H1 (cell line): ENCODE measurements at regions not wholly inside any gene's neighbourhood (a gene's known extent, or its start where the extent isn't known, plus 50 kb on each side); places are given as distances from the start of the nearest gene placed in this dataset.

Experiments used
- CTCF ChIA-PET: fragments of 300-600 bp; sonication (Branson Sonifier 250); formaldehyde crosslinking; loops from one replicate; lab custom pipeline; 2021; ENCODE audit not compliant: partially characterized antibody; lab: Charles Lee
- POLR2A ChIA-PET: fragments of 300-600 bp; sonication (Branson Sonifier 250); formaldehyde crosslinking; loops from one replicate; lab custom pipeline; 2021; ENCODE audit warnings: inconsistent platforms; ENCODE audit not compliant: partially characterized antibody; lab: Charles Lee
- DNase-seq, 2 experiments: peaks; one replicate each; pipeline versions ENCODE4 v3.0.0 to v3.0.0-alpha.2; 2010 to 2022; ENCODE audit warnings: low spot score in 2 of 2, low read depth in 1 of 2, mixed read lengths in 1 of 2
- FAIRE-seq: peaks from 2 replicates; lab custom pipeline; 2011; peaks lifted over from hg19 to GRCh38; lab: Jason Lieb, UNC
- H2AFZ ChIP-seq: 2 replicates; pipeline ENCODE4 v1.8.1; 2012; ENCODE audit warnings: low read length, inconsistent platforms
- H2AK5ac ChIP-seq: 2 replicates; pipeline ENCODE4 v1.6.1; 2013; ENCODE audit warnings: low read depth, low read length
- H2BK120ac ChIP-seq: replicated peaks from 2 replicates; pipeline ENCODE3; 2013; ENCODE audit warnings: low read depth, low read length, inconsistent platforms
- H2BK12ac ChIP-seq: 2 replicates; pipeline ENCODE4 v1.6.1; 2013; ENCODE audit warnings: low read depth, low read length
- H2BK15ac ChIP-seq: 2 replicates; pipeline ENCODE4 v1.6.1; 2013; ENCODE audit warnings: low read length
- H2BK20ac ChIP-seq: 2 replicates; pipeline ENCODE4 v1.6.1; 2013; ENCODE audit warnings: low read length
- H2BK5ac ChIP-seq: 2 replicates; pipeline ENCODE4 v1.6.1; 2013; ENCODE audit warnings: low read depth, low read length
- H3K14ac ChIP-seq: 2 replicates; pipeline ENCODE4 v1.6.1; 2013; ENCODE audit warnings: inconsistent platforms; ENCODE audit not compliant: insufficient read length
- H3K18ac ChIP-seq: 2 replicates; pipeline ENCODE4 v1.6.1; 2013; ENCODE audit warnings: low read length; ENCODE audit errors: extremely low read depth
- H3K23ac ChIP-seq: 2 replicates; pipeline ENCODE4 v1.6.1; 2013; ENCODE audit warnings: inconsistent platforms; ENCODE audit not compliant: insufficient read length
- H3K23me2 ChIP-seq: 2 replicates; pipeline ENCODE4 v1.6.1; 2013; ENCODE audit warnings: low read depth, low read length
- H3K27ac ChIP-seq: 2 replicates; pipeline ENCODE4 v1.6.1; 2011; ENCODE audit warnings: low read depth, low read length, inconsistent platforms
- H3K27me3 ChIP-seq, 4 experiments: replicated peaks in 1 of 4; 1 replicate in 1 of 4; 2 replicates in 3 of 4; pipeline versions ENCODE4 v1.6.1 to v1.8.1; 2011 to 2013; ENCODE audit warnings: low read length in 3 of 4, mild to moderate bottlenecking in 3 of 4, inconsistent platforms in 2 of 4, mixed read lengths in 2 of 4, moderate library complexity in 1 of 4; ENCODE audit not compliant: control insufficient read depth in 3 of 4, insufficient read depth in 3 of 4; ENCODE audit errors: extremely low read depth in 1 of 4
- H3K36me3 ChIP-seq, 4 experiments: 2 replicates each; pipeline versions ENCODE4 v1.6.1 to v1.8.1; 2011 to 2013; ENCODE audit warnings: mild to moderate bottlenecking in 4 of 4, low read length in 3 of 4, moderate library complexity in 2 of 4, control low read depth in 1 of 4, inconsistent platforms in 1 of 4; ENCODE audit not compliant: insufficient read depth in 4 of 4, control insufficient read depth in 2 of 4
- H3K4ac ChIP-seq: replicated peaks from 2 replicates; pipeline ENCODE3; 2013; ENCODE audit warnings: low read length, low read depth, mixed read lengths, inconsistent platforms; ENCODE audit not compliant: insufficient read length
- H3K4me1 ChIP-seq, 4 experiments: replicated peaks in 1 of 4; 1 replicate in 1 of 4; 2 replicates in 3 of 4; pipeline versions ENCODE4 v1.6.1 to v1.8.1; 2011 to 2013; ENCODE audit warnings: low read length in 3 of 4, inconsistent platforms in 2 of 4, mixed read lengths in 1 of 4; ENCODE audit not compliant: insufficient read depth in 4 of 4, control insufficient read depth in 3 of 4
- H3K4me2 ChIP-seq, 2 experiments: 2 replicates each; pipeline versions ENCODE4 v1.6.1 to v1.8.1; 2011 to 2013; ENCODE audit warnings: low read depth in 2 of 2, low read length in 2 of 2, control low read depth in 1 of 2, inconsistent platforms in 1 of 2, mild to moderate bottlenecking in 1 of 2; ENCODE audit not compliant: insufficient read depth in 1 of 2
- H3K4me3 ChIP-seq, 4 experiments: fragments of 200-600, 300-600 bp in 1 of 4; sonication (generic), shearing (Covaris generic), sonication (Bioruptor Twin) in 1 of 4; 2 replicates each; pipeline versions ENCODE4 v1.5.1 to v1.8.1; 2011 to 2016; ENCODE audit warnings: low read length in 4 of 4, low read depth in 3 of 4, control low read depth in 2 of 4, inconsistent platforms in 2 of 4, mild to moderate bottlenecking in 2 of 4, mixed read lengths in 1 of 4, moderate library complexity in 1 of 4; ENCODE audit not compliant: insufficient read depth in 2 of 4; ENCODE audit errors: extremely low read depth in 1 of 4
- H3K56ac ChIP-seq: replicated peaks from 2 replicates; pipeline ENCODE3; 2013; ENCODE audit warnings: low read depth, mild to moderate bottlenecking, mixed read lengths, low read length, inconsistent platforms; ENCODE audit not compliant: insufficient read length
- H3K79me1 ChIP-seq: 2 replicates; pipeline ENCODE4 v1.6.1; 2013; ENCODE audit warnings: low read depth, low read length, control low read depth
- H3K79me2 ChIP-seq, 2 experiments: 2 replicates each; pipeline versions ENCODE4 v1.6.1 to v1.8.1; 2012 to 2013; ENCODE audit warnings: low read length in 2 of 2, mild to moderate bottlenecking in 2 of 2, inconsistent platforms in 1 of 2; ENCODE audit not compliant: insufficient read depth in 2 of 2, control insufficient read depth in 1 of 2
- H3K9ac ChIP-seq, 4 experiments: replicated peaks in 1 of 4; 1 replicate in 1 of 4; 2 replicates in 3 of 4; pipeline versions ENCODE4 v1.6.1 to v1.8.1; 2011 to 2013; ENCODE audit warnings: low read depth in 3 of 4, low read length in 3 of 4, control low read depth in 2 of 4, mild to moderate bottlenecking in 2 of 4, moderate library complexity in 2 of 4, inconsistent platforms in 1 of 4; ENCODE audit errors: extremely low read depth in 1 of 4
- H3K9me3 ChIP-seq, 2 experiments: 2 replicates each; pipeline versions ENCODE4 v1.6.1 to v1.8.1; 2012 to 2013; ENCODE audit warnings: mild to moderate bottlenecking in 2 of 2, moderate library complexity in 2 of 2, control low read depth in 1 of 2, inconsistent platforms in 1 of 2, low read depth in 1 of 2, low read length in 1 of 2, mixed read lengths in 1 of 2; ENCODE audit not compliant: insufficient read depth in 2 of 2
- H4K20me1 ChIP-seq, 2 experiments: replicated peaks in 1 of 2; 2 replicates each; pipeline versions ENCODE3 to v1.8.1; 2011 to 2013; ENCODE audit warnings: inconsistent platforms in 2 of 2, low read length in 2 of 2, mild to moderate bottlenecking in 1 of 2; ENCODE audit not compliant: insufficient read depth in 2 of 2, control insufficient read depth in 1 of 2
- H4K5ac ChIP-seq: 2 replicates; pipeline ENCODE4 v1.6.1; 2013; ENCODE audit warnings: low read length, low read depth, mixed read lengths, inconsistent platforms; ENCODE audit not compliant: insufficient read length
- H4K8ac ChIP-seq: 2 replicates; pipeline ENCODE4 v1.8.0; 2013; ENCODE audit warnings: mild to moderate bottlenecking, moderate library complexity, low read length, inconsistent platforms; ENCODE audit not compliant: insufficient read depth; ENCODE audit errors: extremely low read depth
- H4K91ac ChIP-seq: replicated peaks from 2 replicates; pipeline ENCODE3; 2013; ENCODE audit warnings: low read length, mixed read lengths, inconsistent platforms; ENCODE audit not compliant: insufficient read length
- ASH2L ChIP-seq: fragments of 200-600, 300-600 bp; sonication (generic); IDR thresholded peaks from one replicate; pipeline ENCODE4 v1.7.1; 2017; ENCODE audit warnings: low read length
- CBX5 ChIP-seq: fragments of 300-800, 300-1000 bp; sonication (generic); IDR thresholded peaks from 2 replicates; pipeline ENCODE4 v1.7.1; 2016; ENCODE audit warnings: antibody characterized with exemption, low read length, low read depth
- CBX8 ChIP-seq: fragments of 300-800, 300-1000 bp; sonication (generic); IDR thresholded peaks from 2 replicates; pipeline ENCODE4 v1.7.1; 2016; ENCODE audit warnings: low read depth, low read length, borderline replicate concordance
- CHD2 ChIP-seq: IDR thresholded peaks from 2 replicates; pipeline ENCODE4 v1.6.1; 2012; ENCODE audit warnings: low read length, improper control_type of control experiment
- HDAC6 ChIP-seq: IDR thresholded peaks from one replicate; pipeline ENCODE4 v1.7.1; 2012; ENCODE audit warnings: low read depth, mild to moderate bottlenecking, inconsistent platforms, low read length, moderate library complexity
- POU5F1 ChIP-seq: IDR thresholded peaks from 2 replicates; pipeline ENCODE4 v1.6.1; 2011; ENCODE audit warnings: low read depth, mild to moderate bottlenecking, low read length, moderate library complexity
- RBBP5 ChIP-seq: IDR thresholded peaks from 2 replicates; pipeline ENCODE4 v1.7.1; 2012; ENCODE audit warnings: low read depth, mild to moderate bottlenecking, inconsistent platforms, low read length, moderate library complexity, borderline replicate concordance
- SP2 ChIP-seq: IDR thresholded peaks from 2 replicates; pipeline ENCODE4 v1.6.1; 2012; ENCODE audit warnings: mild to moderate bottlenecking, low read length, inconsistent platforms
- ZNF274 ChIP-seq: IDR thresholded peaks from 2 replicates; pipeline ENCODE4 v1.7.0; 2012; ENCODE audit warnings: low read length, borderline replicate concordance; ENCODE audit errors: extremely low read depth
- WGBS, 2 experiments: shearing (Covaris generic) in 1 of 2; methylation state at CpG; one replicate each; pipeline versions ENCODE4 v1.1.6 to v1.1.7; 2013 to 2015; ENCODE audit warnings: low lambda C conversion rate in 2 of 2, mixed read lengths in 2 of 2, inconsistent platforms in 1 of 2, low coverage in 1 of 2, missing lambda C conversion rate in 1 of 2; ENCODE audit not compliant: insufficient replicate concordance in 2 of 2, insufficient coverage in 1 of 2, insufficient read length in 1 of 2; ENCODE audit errors: extremely low coverage in 1 of 2, missing lambda C conversion rate in 1 of 2; 5-methylcytosine and 5-hydroxymethylcytosine counted together

GRCh38 chr6:113691260-113691656 lies 165.9 kb upstream of the MARCKS start:
- H3K4ac ChIP-seq, result no peak overlapping the region
- no peak overlapping the region for H4K5ac ChIP-seq
- H3K4me1 ChIP-seq, result no peaks in the 10 kb centered on the region
- no peak overlapping the region for H2BK15ac ChIP-seq
- no peak overlapping the region for H3K56ac ChIP-seq
- no peaks in the 10 kb centered on the region for H3K23me2 ChIP-seq
- 88% methylated on average over 4 of the region's 4 CpGs; no CpG with 5 or more reads in 1 of the 2 experiments for WGBS, 2 experiments
- no peak overlapping the region for H3K4me3 ChIP-seq
- H2AFZ ChIP-seq, result no peak overlapping the region
- H2BK5ac ChIP-seq, result no peak overlapping the region
- H3K9ac ChIP-seq, result no peak overlapping the region; a peak in 1 of 7 replicates
- no peak for DNase-seq
- no peak overlapping the region for H3K18ac ChIP-seq
- no peak overlapping the region for H4K8ac ChIP-seq
- no peaks in the 10 kb centered on the region for H3K9me3 ChIP-seq
- H3K79me2 ChIP-seq, result no peaks in the 10 kb centered on the region
- CTCF ChIA-PET, result no interaction called here
- H3K14ac ChIP-seq, result no peak overlapping the region
- TF ChIP-seq ZNF274, result no peak
- TF ChIP-seq SP2, result no peak
- no peak for TF ChIP-seq POU5F1
- TF ChIP-seq RBBP5, result no peak
- no peak for TF ChIP-seq ASH2L
- no peak for TF ChIP-seq HDAC6
- no peak for TF ChIP-seq CBX5
- no peak for TF ChIP-seq CBX8
- TF ChIP-seq CHD2, result no peak
- TF ChIP-seq, all 59 proteins: peak for 0
- H3K79me1 ChIP-seq, result no peaks in the 10 kb centered on the region
- no peak overlapping the region for H2BK120ac ChIP-seq
- no peak for FAIRE-seq
- no peaks in the 10 kb centered on the region for H3K36me3 ChIP-seq
- H3K27me3 ChIP-seq, result no peaks in the 10 kb centered on the region
- H2AK5ac ChIP-seq, result no peak overlapping the region
- no peak overlapping the region for H2BK20ac ChIP-seq
- no peak overlapping the region for H3K23ac ChIP-seq
- H3K27ac ChIP-seq, result no peak overlapping the region
- POLR2A ChIA-PET, result no interaction called here
- H4K91ac ChIP-seq, result no peak overlapping the region
- H4K20me1 ChIP-seq, result no peaks in the 10 kb centered on the region
- no peak overlapping the region for H2BK12ac ChIP-seq
- no peak overlapping the region for H3K4me2 ChIP-seq
